ENCODE measurements at regions not wholly inside any gene's neighbourhood (a gene's known extent, or its start where the extent isn't known, plus 50 kb on each side); places are given as distances from the start of the nearest gene placed in this dataset.
A peak's percentile ranks its signal among the peaks of the same experiment; 100 is the strongest.
"Not testable (repeated sequence)": the region's sequence is repeated elsewhere in the genome, so short reads cannot be mapped to it uniquely, and the experiment has no call there.

DNA sequence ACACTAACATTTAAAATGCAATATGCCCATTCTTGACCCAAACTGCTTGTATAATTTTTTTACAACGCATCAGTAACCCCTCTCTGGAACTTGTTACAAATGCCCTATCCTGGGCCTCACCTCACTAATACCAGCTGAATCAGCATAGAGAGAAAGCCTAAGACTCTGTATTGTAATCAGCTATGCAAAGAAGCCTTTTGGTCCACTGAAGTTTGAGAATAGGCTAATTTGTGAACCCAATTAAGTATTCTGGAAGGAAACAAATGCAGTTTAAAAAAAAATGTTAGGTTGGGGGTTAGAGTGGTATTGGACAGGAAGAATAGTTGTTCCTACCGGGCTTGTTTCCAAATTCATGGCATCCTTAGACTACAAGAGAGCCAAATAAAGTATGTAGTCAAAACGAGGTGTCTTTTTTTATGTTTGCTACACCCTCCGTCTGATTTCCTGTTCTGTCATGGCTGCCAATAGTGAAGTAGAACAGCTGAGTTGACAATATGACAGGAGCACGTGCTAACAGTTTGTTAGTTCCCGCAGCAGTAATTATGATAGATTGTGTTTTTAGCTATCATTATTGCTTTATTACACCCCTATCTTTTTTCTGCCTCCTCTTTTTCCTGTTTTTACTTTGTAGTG, 1048.7 kb upstream of the NUDT12 start:
- DNase-seq (ENCODE audit: low spot score): no peak

DNA sequence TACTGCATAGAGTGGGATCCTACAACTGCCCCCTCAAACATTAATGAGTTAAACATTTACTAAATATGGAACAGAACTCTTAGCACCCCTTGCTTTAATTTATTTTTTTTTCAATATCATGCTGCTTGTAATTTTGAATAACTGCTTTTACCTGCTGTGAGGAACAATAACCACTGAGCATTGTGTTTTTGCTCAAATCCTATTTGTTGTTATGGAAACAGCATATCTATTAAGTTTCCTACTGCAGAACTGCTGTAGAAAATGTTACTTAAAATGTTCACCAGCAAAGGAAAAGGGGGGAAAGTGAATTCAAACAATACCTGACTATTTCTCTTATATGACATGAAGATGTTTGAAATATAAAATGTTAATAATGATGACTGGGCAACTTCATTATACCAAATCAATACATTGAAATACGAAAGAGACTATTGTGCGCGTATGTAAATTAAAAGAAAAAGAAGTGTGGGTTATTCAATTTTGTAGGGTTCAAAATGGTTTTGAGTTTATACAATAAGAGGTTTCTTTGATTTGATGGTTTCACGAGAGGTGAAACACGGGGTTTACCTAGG, 1043.8 kb upstream of the NUDT12 start:
- no peak for DNase-seq (ENCODE audit: low spot score)

DNA sequence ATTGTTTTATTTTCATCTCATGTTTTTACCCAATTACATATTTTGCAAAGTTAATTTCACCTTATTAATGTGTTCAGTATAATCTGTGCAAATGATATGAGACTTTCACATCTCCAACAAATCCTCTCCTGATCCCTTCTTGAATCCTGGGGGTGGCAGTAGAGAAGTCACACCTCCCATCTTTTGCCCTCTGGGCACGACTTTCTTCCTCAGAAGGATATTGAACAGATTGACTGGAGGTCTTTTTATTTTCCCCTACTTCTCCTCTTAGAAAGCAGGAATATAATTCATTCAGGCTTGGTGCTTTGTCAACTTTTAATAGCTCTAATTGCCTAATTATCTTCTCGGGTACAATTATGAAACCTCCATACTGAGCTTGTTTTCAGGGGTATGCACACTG, 1037.1 kb upstream of the NUDT12 start:
- DNase-seq (ENCODE audit: low spot score): no peak

DNA sequence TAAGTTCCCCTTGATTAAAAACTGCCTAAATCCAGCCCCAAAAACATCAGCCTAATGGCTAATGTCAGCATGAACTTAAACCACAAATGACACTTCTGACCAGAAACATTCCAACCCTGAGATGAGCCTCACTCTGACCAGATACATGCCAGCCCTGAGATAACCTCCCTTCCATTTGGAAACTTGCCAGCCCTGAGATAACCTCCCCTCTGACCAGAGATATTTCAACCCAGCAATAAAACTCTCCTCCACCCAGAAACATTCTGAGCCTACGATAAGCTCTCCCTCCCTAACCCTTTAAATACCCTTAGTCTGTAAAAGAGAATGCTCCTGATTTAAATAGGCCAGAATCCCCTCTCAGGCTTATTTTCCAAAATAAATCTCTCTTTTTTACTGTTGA, 1035.7 kb upstream of the NUDT12 start:
- DNase-seq (ENCODE audit: low spot score): peak; percentile 38

DNA sequence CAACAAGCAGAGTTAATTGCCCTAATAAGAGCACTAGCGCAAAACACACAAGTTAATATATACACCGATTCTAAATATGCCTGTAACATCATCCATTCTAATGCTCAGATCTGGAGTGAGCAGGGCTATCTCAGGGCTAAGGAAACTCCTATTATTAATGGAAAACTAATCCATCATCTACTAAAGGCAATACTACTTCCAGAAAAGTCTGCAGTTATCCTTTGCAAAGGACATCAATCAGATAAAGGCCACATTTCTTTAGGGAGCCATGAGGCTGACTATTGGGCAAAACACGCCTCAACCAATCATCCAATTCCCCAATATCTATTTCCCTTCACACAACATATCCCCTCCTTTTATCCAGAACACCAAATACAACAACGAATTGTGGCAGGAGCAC, 1032.3 kb upstream of the NUDT12 start:
- DNase-seq (ENCODE audit: low spot score): peak; percentile 3

- DNase-seq (ENCODE audit: low spot score): no peak
Observed at GRCh38 chr5:104576677-104577076, 1014.1 kb upstream of the NUDT12 start.

DNA sequence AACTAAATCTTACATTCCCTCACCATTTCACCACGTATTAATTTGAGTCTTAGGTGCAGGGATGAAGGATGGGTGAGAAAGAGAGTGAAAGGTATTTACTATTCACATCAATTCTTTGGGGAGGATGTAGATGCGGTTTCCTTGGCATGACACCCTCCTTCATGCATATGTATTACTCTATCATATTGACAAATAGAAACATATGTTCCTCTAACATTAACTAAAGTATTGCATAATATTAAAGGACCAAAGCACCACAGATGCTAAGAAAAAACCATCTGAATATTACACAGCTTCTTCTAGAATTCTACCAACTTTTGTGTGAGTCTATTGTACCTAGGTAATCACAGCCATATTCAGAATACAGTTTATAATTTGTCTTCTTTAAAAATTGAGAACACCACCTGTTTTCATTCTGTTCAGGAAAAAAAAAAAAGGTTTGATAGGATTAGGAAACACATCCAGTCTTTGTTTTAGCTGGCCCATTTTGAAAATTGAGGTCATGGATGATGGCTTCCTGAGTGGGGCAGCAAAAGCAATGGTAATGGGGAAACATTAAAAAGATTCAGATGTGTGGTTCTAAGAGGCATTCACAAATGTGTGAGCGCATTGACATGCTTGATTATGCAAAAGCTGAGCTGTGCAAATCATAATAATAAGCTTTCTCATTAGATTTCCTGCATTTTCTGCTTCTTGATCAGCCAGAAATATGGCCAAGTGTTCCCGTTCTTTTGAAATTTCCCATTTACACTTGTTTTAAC, 1011.5 kb upstream of the NUDT12 start:
- DNase-seq (ENCODE audit: low spot score): no peak

DNA sequence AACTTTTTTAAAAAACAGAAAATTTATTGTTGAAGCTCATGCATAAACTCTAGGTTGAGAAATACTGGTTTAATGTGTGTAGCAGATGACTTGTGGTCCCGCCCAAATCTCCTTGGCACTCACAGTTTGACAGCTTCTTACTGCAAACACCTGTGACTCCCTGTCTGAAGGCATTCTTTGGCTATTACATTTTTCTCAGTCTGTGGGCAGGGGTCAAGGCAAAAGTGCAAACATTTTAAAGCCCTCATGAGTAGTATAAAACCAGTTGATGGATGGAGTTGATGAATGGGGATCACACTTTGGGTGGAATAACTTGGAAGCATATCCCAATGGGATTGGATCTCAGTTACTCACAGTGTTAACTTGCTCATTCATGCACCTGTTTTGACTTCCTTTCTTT, 1007.0 kb upstream of the NUDT12 start:
- peak; percentile 39 for DNase-seq (ENCODE audit: low spot score)

GRCh38 chr5:104564530-104564929, 1001.9 kb upstream of the NUDT12 start:
- no peak for DNase-seq (ENCODE audit: low spot score)

- no peak for DNase-seq (ENCODE audit: low spot score)
Observed at GRCh38 chr5:104556957-104557356, 994.4 kb upstream of the NUDT12 start.

DNA sequence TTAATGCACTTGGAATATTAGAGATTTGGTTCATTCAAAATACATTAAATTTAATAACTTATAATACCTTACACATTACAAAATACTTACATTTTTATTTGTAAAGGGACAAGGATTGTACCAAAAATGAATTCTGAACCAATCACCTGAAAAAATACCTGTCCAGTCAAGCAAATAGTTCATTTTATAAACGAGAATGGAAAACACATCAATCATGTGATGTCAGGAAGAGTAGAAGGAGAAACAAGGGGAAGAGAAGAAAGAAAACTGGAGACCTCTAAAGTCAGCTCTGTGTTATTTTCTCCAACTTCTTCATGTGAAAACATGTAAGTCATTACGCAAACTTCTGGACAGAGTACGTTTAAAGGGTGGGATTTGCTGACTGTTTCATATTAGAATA, 989.0 kb upstream of the NUDT12 start:
- DNase-seq (ENCODE audit: low spot score): no peak

DNA sequence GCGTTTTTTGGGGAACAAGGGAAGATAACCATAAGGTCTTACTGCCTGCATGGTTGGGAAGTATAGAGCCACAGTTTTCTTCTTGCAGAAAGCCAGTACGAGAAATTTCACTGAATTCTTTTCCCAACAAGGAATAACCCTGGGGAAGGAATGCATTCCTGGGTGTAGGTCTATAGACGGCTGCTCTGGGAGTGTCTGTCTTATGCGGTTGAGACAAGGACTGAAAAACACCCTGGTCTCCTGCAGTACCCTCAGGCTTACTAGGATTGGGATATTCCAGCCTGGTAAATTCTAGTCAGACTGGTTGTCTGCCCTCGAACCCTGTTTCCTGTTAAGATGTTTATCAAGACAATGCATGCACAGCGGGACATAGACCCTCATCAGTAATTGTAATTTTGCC, 984.3 kb upstream of the NUDT12 start:
- DNase-seq (ENCODE audit: low spot score): not testable (repeated sequence)

- no peak for DNase-seq (ENCODE audit: low spot score)
Observed at GRCh38 chr5:104541141-104541785, 978.7 kb upstream of the NUDT12 start.

DNA sequence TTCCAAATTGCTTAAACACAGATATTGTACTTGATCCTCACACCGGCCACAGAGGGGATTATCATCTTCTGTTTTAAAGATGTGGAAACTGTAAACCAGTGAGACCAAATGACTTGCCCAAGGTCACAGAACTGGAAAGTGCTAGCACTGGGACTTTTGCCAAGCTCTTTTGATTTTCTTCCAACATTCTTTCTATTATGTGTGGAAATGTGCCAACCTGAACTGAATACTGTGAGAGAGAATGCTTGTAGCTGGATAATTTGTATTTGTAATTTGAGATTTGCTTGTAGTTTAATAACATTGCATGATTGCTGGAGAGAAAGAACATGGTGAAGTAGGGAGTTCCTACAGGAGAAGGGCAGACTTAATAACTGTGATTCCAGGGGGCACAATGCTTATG, 977.9 kb upstream of the NUDT12 start:
- DNase-seq (ENCODE audit: low spot score): peak; percentile 25

DNA sequence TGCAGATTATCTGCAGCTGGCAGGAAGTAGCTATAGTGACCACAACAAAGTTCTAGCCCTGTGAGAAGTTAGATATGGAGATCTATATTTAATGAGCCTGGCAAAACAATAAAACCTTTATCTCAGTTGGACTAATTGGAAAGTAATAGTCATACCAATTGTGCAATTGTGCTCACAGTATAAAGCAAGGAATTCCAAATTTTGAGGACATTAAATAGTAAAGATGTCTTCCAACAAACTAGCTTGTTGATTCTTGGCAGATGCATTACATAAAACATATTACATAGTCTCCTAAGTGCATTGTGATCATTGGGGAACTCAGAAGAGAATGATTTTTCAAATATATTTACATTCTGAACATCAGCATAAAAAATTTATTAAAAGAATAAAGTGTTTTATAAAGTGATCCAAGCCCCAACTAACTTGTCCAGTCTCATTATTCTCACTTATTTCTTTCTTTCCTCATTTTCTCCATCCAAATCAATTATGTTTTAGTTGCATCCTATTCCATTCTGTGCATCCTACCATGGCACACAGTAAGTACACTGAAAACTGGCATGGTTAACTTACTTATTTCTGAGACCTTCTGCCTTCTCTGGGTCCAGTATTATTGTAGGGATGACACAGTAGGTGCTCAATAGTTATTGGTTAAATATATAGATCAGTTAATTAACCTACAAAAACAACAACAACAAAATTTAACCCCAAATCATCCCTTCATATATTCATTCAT, 977.2 kb upstream of the NUDT12 start:
- DNase-seq (ENCODE audit: low spot score): no peak

- no peak for DNase-seq (ENCODE audit: low spot score)
Observed at GRCh38 chr5:104538734-104539133, 976.1 kb upstream of the NUDT12 start.

DNA sequence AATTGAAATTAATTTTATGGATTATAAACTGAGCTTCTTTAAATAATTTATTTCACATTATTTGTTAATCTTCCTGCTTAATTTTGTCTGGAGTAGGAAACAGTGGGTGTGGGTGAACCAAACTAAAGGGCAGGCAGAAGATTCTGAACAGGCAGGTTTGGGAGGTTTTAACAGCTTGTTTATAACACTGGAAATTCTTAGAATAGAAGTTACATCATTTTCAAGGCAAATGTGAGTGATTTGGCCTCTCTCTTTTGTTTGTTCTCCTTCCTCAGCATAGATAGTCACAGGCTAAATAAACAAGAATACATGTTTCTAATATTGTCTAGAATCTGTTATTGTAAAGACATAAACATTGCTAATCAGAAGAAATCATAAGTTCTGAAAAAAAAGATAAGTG, 970.9 kb upstream of the NUDT12 start:
- no peak for DNase-seq (ENCODE audit: low spot score)

GRCh38 chr5:104526866-104527265, 964.3 kb upstream of the NUDT12 start:
- no peak for DNase-seq (ENCODE audit: low spot score)

DNA sequence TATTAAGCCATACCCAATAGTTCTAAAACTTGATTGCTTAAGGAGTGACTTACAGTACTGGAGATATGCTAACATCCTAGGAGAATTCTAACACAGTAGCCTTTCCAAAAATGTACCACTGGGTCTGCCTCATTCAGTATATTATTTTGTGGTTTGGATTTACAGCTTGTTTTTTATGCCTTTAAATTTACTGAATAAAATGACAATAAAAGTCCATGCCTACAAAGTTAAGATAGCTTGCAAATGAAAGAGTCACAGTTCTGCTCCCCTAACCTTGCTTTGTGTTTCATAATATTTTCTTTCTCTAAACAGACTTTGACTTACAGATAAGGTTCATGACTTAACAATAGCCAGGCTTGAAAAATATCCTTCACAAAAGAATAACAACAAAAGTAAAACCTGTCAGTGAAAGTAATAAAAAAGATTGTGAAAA, 951.1 kb upstream of the NUDT12 start:
- DNase-seq (ENCODE audit: low spot score): peak; percentile 51

DNA sequence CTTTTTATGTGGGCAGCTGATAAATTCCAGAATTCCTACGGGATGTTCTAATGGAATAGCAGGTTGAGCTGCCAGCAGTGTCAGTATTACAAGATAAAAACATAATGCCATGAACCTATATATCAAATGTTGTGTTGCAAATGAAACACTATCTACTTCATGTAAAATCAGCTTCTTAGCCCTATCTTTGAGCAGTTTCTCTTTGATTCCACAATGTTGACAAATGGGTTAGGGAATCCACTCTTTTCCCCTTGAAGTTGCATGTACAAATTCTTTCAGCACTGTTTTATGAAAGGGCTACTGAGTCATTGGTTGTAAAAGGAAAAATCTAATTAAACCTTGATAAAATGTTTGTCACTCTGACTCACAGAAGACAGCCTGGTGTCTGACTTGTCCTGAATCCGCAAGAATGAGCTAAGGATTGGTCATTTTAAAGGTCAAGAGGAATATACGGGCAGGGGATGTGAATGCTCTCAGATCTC, 950.6 kb upstream of the NUDT12 start:
- DNase-seq (ENCODE audit: low spot score): peak; percentile 95

GRCh38 chr5:104512063-104512825, 949.7 kb upstream of the NUDT12 start:
- peak; percentile 22 for DNase-seq (ENCODE audit: low spot score)
